NCI-H1694 treated with DMSO at 0.1 percent for 48 hours (cell line): ENCODE measurements at regions not wholly inside any gene's neighbourhood (a gene's known extent, or its start where the extent isn't known, plus 50 kb on each side); places are given as distances from the start of the nearest gene placed in this dataset.

ENCODE experiments used
- DNase-seq: peaks from one replicate; lab custom pipeline; 2025; lab: John Stamatoyannopoulos, UW

DNA sequence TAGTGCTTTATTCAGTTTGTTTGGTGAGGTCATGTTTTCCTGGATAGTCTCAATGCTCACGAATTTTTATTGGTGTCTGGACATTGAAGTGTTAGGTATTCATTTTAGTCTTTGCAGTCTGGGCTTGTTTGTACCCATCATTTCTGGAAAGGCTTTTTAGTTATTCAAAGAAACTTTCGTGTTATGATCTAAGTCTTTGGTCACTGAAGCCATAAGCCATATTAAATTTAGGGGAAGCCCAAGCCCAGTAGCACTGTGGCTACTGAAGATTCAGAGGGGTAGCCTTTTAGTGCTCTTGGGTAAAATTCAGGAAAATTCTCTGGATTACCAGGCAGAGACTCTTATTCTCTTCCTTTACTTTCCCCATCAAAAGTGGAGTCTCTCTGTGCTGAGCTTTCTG is 56.2 kb upstream of the PEX5L start:
- DNase-seq: no peak

- DNase-seq: no peak
These were observed 56.8 kb upstream of the PEX5L start for GRCh38 chr3:180093535-180093934.

- DNase-seq: no peak
These were observed 60.9 kb upstream of the PEX5L start for GRCh38 chr3:180097626-180098025.

DNA sequence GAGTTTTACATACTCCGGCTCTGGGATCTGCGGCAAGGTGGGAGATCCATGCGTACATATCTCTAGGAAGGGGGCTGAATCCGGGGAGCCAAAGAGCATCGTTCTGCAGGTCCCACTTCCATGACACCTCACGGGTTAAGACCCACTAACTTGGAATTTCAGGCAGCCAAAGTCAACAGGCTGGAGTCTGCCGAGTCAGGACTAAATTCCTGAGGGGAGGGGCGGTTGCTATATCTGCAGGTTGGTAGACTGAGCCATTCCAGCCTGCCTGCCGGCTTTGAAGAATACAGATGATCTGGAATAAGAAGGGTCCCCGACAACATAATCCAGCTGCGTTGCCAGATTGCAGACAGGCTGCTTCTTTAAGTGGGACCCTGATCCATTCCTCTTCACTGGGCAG is 65.4 kb upstream of the PEX5L start:
- DNase-seq: no peak

GRCh38 chr3:180102604-180103003 is 65.9 kb upstream of the PEX5L start:
- DNase-seq: no peak

DNA sequence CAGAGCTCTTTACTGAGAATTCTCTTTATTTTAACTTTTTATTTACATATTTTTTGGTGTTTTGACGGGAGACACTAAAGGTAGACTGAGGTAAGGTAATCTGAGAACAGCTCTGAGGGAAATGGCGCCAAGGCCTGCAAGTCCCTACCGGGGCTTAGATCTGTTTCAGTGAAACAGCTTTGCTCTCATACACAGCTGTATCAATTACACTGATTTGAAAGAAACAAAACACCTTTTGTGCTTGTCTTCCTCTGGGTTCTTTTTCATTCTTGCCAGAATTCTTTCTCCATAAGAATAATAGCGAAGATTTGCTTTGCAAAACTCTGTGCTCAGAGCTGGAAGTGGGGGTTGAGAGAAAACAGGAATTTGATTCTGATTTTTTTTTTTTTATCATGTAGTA is 79.5 kb upstream of the PEX5L start:
- no peak for DNase-seq

DNA sequence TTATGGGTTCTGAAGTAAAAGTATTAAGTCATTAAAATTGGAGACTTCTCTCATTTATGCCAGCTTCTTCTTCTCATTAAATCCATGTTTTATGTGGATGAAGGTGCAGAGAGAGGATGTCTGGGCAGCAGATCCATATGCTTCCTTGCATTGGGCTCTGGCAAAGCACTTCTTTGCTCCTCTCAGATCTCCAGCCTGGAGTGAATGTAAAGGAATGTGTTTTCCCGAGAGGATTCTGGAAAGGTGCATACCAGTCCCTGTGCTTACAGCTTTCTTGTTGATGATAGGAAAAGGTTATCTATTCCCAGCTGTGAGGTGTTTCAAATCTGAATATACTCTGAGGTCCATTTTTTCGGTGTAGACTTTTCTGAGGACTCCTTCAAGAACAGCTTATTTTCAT is 79.9 kb upstream of the PEX5L start:
- DNase-seq: no peak

- no peak for DNase-seq
These were observed 80.8 kb upstream of the PEX5L start for GRCh38 chr3:180117381-180118163.

- no peak for DNase-seq
These were observed 82.8 kb upstream of the PEX5L start for GRCh38 chr3:180119567-180119966.

DNA sequence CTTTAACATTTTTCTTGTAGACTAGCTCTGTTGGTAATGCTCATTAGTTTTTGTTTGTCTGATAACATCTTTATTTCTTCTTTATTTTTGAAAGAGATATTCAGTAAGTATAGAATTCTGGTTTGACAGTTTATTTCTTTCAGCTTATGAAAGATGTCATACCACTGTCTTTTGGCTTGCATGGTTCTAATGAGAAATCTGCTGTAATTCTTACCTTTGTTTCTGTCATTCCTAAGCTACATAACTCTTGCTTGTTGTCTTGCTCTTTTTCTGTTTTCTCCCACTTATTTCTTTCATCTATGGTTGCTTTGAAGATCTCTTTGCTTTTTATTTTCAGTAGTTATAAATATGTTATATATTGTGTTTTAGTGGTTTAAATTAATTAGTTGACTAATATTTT is 87.2 kb upstream of the PEX5L start:
- DNase-seq: no peak

- DNase-seq: no peak
These were observed 94.4 kb upstream of the PEX5L start for GRCh38 chr3:180131169-180131568.

- no peak for DNase-seq
These were observed 98.4 kb upstream of the PEX5L start for GRCh38 chr3:180135101-180135500.

DNA sequence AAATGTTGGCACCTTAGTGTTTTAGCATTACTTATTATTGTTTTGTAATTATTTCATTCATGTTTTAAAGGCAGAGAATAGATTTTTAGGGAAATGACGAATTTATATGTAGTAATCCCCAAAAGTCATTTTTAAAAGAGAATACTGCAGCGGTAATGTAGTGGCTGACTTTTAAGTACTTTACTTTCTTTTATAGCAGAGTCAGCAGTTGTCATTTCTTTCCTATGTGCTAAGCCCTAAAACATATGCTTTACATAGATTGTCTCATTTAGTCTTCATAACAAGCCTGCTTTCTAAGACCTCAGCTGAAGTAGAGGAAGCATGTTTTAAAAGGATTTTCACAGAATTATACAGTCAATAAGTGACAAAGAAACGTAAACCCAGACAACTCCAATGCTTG is 102.1 kb upstream of the PEX5L start:
- no peak for DNase-seq

GRCh38 chr3:180142041-180142440 is 105.3 kb upstream of the PEX5L start:
- DNase-seq: no peak

- DNase-seq: no peak
These were observed 105.7 kb upstream of the PEX5L start for GRCh38 chr3:180142472-180142871.

- DNase-seq: no peak
These were observed 125.0 kb upstream of the PEX5L start for GRCh38 chr3:180161770-180162169.

DNA sequence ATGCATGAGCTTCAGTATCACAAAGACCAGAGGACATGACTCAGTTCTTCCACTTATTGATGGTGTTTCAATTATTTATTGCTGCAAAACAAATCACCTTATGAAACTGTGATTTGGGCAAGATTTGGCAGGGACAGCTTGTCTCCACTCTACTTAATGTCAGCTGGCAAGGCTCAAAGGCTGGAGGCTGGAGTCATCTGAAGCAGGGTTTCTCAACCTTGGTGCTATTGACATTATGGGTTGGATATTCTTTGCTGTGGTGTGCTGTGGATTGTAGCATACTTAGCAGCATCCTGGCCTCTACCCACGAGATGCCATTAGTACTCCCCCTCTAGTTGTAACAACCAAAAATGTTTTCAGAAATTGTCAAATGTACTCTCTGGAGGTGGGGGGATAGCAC is 138.8 kb upstream of the PEX5L start:
- DNase-seq: no peak

GRCh38 chr3:180176059-180176458 is 139.3 kb upstream of the PEX5L start:
- DNase-seq: no peak

DNA sequence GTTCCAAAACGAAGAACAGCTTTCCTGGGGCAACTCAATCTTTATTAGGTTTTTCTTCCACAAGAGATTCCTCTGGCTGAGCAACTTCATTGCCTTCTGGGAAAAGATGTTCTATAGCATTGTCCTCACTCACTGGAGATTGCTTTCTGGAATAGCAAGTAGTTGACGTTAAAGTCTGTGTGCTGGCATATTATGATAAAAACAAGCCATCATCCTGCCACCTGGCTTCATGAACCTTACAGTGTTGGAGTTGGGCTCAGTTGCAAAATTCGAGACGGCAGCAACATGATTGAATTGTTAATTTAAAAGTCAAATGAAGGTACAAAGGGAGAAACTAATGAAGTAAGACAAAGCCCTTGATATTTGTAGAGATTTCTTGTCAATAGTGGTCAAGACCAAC is 140.5 kb upstream of the PEX5L start:
- DNase-seq: no peak

DNA sequence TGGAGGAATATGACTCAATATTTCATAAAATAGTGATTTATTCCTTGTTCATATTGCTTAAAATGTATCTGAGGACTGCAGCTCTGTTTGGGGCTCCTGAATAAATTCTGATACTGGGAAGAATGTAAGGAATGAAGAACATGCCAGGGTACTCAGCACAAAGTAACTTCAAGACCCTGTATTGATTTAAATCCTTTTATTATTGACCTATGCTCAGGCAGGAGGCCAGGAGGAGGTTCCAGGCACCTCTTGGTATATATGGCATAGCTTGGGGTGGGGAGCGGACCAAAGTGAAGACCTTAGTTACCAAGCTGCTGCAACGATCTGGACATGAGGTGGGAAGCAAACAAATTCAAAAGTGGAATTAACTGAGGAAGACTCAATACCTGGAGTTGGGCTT is 142.8 kb upstream of the PEX5L start:
- no peak for DNase-seq

DNA sequence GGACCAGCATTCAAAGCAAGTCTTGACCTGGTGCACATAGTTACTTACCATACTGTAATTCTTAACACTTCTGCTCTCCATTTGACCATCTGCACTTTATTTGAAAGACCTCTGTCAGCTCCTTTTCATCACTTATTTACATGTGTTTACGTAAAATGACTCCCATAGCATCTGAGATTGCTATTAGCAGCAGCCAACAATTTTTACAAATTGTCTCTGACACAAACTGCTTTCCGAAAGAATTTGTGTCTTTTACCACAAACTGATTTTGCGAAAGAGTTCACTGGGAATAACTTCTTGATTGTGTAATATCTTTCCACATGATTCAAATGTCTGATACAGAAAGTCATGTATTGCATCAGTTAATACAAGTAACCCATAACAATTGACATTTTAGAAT is 144.1 kb upstream of the PEX5L start:
- no peak for DNase-seq

DNA sequence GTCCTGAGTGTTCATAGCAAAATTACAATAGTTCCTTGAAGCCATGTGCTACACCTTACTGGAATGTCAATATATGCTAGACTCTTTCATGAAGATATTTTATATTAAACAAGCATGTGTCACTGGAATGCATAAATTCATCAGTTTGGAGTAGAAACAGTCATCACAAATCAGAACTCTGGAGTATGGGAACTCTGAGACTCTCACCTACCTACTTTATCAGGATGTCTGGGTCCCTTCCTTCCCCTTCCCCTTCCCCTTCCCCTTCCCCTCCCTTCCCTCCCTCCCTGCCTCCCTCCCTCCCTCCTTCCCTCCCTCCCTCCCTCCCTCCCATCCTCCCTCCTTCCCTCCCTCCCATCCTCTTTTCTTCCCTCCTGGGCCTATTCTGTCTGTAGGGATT is 144.7 kb upstream of the PEX5L start:
- DNase-seq: no peak

GRCh38 chr3:180183346-180183745 is 146.6 kb upstream of the PEX5L start:
- no peak for DNase-seq

DNA sequence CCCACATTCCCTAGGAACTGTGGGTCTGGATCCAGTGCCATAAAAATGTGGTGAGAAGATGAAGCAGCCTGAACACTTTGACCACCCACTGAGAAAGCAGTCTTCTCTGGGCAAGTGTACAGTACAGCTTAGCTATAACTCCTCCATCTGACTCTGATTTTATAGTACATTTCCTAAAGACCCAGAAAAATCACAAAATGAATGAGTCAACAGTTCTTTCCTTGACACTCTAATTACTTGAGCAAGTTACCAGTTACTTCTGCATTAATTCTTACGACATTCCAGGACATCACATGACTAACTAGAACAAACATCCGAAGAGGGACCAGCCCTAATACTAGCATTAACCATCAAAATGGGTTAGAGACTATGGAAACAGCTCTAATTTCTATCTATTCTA is 148.1 kb upstream of the PEX5L start:
- DNase-seq: no peak

DNA sequence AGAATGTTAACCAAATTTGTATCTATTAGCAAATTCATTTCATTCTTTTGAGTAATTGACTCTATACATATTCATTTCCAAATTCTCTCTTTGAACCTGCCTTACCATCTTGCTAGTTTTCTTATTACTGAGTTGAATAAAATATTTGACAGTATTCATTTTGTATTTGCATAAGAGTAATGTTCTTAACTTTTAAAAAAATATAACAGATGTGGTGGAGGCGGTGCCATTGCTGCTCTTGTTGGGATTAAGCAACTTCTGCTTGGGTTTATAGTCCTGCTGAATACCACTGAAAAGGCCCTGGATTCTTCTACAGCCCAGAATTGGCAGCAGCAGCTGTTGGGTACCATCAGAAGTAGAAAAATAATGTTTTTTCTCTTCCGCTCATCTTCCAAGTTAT is 148.9 kb upstream of the PEX5L start:
- no peak for DNase-seq
